Transverse colon (tissue), 4 donors: ENCODE measurements at regions not wholly inside any gene's neighbourhood (a gene's known extent, or its start where the extent isn't known, plus 50 kb on each side); places are given as distances from the start of the nearest gene placed in this dataset.

ENCODE experiments used
- DNase-seq: peaks from one replicate; pipeline ENCODE4 v3.0.0-alpha.2; 2019
- H3K27ac ChIP-seq, 4 donors: fragments of 200-600 bp; sonication (generic); 2 replicates each; pipeline ENCODE4 v1.5.1; 2016 to 2018; ENCODE audit warnings: inconsistent platforms in 4 of 4
- H3K27me3 ChIP-seq: fragments of 200-600 bp; sonication (generic); 2 replicates; pipeline ENCODE4 v1.5.1; 2017; ENCODE audit warnings: inconsistent platforms
- H3K36me3 ChIP-seq, 4 donors: fragments of 200-600 bp; sonication (generic); 2 replicates each; pipeline ENCODE4 v1.5.1; 2017 to 2019; ENCODE audit warnings: inconsistent platforms in 4 of 4
- H3K4me1 ChIP-seq, 4 donors: fragments of 200-600 bp; sonication (generic); 2 replicates each; pipeline ENCODE4 v1.5.1; 2017 to 2020; ENCODE audit warnings: inconsistent platforms in 4 of 4
- H3K4me3 ChIP-seq, 4 donors: fragments of 200-600 bp; sonication (generic); 1 replicate in 1 of 4; 2 replicates in 3 of 4; pipeline versions ENCODE4 v1.5.1 to v1.6.1; 2017 to 2019; ENCODE audit warnings: inconsistent platforms in 4 of 4
- H3K9me3 ChIP-seq, 2 donors: fragments of 200-600 bp; sonication (generic); 2 replicates each; pipeline ENCODE4 v1.5.1; 2017 to 2019; ENCODE audit warnings: inconsistent platforms in 2 of 2
- CTCF ChIP-seq, 5 experiments: fragments of 200-600 bp in 3 of 5; fragments of 450-650 bp in 2 of 5; sonication (generic) in 3 of 5; IDR thresholded peaks; 1 replicate in 2 of 5; 2 replicates in 3 of 5; pipeline ENCODE4 v1.5.1; 2016 to 2017; ENCODE audit warnings: antibody characterized with exemption in 5 of 5, inconsistent platforms in 3 of 5, mild to moderate bottlenecking in 2 of 5, moderate library complexity in 1 of 5
- EP300 ChIP-seq: sonication (generic); formaldehyde crosslinking; IDR thresholded peaks from one replicate; pipeline ENCODE4 v1.6.1; 2017; ENCODE audit warnings: antibody characterized with exemption, low read depth
- POLR2A ChIP-seq: fragments of 450-650 bp; IDR thresholded peaks from one replicate; pipeline ENCODE4 v1.6.1; 2016; ENCODE audit warnings: antibody characterized with exemption, mild to moderate bottlenecking, moderate library complexity
- POLR2AphosphoS5 ChIP-seq, 3 donors: sonication (generic); formaldehyde crosslinking; IDR thresholded peaks; one replicate each; pipeline ENCODE4 v1.6.1; 2016; ENCODE audit warnings: antibody characterized with exemption in 3 of 3
- WGBS, 2 donors: methylation state at CpG; one replicate each; pipeline ENCODE4 v1.1.5; 2018; ENCODE audit warnings: low coverage in 1 of 2; 5-methylcytosine and 5-hydroxymethylcytosine counted together
- in situ Hi-C, 4 donors: fragments of 200-750 bp; cut with MboI; loops; one replicate each; pipeline versions ENCODE4 v1.15.0 to v1.15.1; 2017; ENCODE audit warnings: low sequenced_read_pairs in 3 of 4, low pct_ligation_motif_present in 1 of 4, low pct_unique_long_range_greater_than_20kb in 1 of 4
- intact Hi-C: fragments of 100-400 bp; cut with DNase I; formaldehyde crosslinking; loops from one replicate; pipeline ENCODE4 v1.15.1; 2023; ENCODE audit warnings: low total_unique reads

GRCh38 chr4:32864713-32865351, 2144.7 kb downstream of the PCDH7 start:
- DNase-seq = no peak
- Histone ChIP-seq H3K36me3 (no peaks in the 10 kb centered on the region), H3K27ac (no peak overlapping the region), H3K9me3 (no peaks in the 10 kb centered on the region), H3K4me1 (no peaks in the 10 kb centered on the region), H3K27me3 (no peaks in the 10 kb centered on the region), H3K4me3 (no peak overlapping the region)
- in situ Hi-C loops (no loop called here), intact Hi-C loops (no loop called here)
- WGBS, 2 donors = 72 to 96% methylated on average over 3 of the region's 3 CpGs
- TF ChIP-seq CTCF (IDR thresholded peaks at IDR 0.05) (no peak), POLR2A (no peak), EP300 (no peak), POLR2AphosphoS5 (IDR thresholded peaks at IDR 0.05) (no peak)

DNA sequence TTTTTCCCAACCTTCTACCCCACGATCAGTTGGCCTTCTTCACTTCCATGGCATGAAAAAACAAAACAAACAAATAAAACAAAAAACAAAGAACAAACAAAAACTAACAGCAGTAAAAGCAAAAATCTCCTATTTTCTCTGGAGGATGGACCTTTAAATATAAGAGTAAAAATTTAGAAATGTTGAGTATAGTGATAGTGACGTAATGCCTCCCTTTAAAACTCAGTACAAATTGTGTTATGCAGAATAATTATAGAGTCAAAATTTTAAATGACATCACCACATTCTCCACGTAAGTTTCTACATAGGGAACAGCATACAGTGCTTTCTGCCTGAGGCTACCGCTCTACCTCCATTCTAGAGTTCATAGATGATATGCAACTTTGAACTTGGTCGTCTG, 2156.4 kb downstream of the PCDH7 start:
- Histone ChIP-seq H3K4me1 (no peaks in the 10 kb centered on the region), H3K27me3 (no peaks in the 10 kb centered on the region), H3K4me3 (no peak overlapping the region), H3K27ac (no peak overlapping the region), H3K9me3 (no peaks in the 10 kb centered on the region), H3K36me3 (no peaks in the 10 kb centered on the region)
- no peak for DNase-seq
- in situ Hi-C loops (no loop called here), intact Hi-C loops (no loop called here)
- TF ChIP-seq POLR2AphosphoS5 (IDR thresholded peaks at IDR 0.05) = no peak
- TF ChIP-seq CTCF (IDR thresholded peaks at IDR 0.05) = no peak
- TF ChIP-seq POLR2A = no peak
- TF ChIP-seq EP300 = no peak
- 75 to 86% methylated on average over 4 to 5 of the region's 5 CpGs for WGBS, 2 donors

GRCh38 chr4:32879913-32880312, 2159.7 kb downstream of the PCDH7 start:
- H3K9me3 ChIP-seq = no peaks in the 10 kb centered on the region
- H3K4me1 ChIP-seq = no peaks in the 10 kb centered on the region
- 85 to 100% methylated on average over 1 of the region's 1 CpG for WGBS, 2 donors

DNA sequence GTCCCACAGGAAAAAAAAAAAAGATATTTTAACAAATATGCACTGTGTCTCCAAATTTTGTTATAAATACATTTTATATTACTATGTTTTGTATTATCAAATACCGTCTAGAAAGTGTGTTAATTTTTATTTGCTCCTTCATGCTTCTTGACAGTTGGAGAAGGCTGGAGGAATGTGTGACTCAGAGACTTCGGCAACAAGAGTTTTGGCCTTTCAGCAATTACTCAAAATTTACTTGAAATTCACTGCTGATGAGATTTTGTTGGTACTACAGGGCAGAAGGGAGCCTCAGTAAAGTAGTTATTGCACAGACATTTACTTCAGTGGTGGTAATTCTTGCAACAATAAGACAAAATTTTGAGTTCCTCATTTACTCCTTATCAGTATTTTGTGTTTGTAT, 2164.0 kb downstream of the PCDH7 start:
- Histone ChIP-seq H3K4me3 (no peak overlapping the region), H3K9me3 (no peaks in the 10 kb centered on the region), H3K4me1 (no peaks in the 10 kb centered on the region), H3K27me3 (no peaks in the 10 kb centered on the region), H3K27ac (no peak overlapping the region), H3K36me3 (no peaks in the 10 kb centered on the region)
- TF ChIP-seq POLR2A (no peak), POLR2AphosphoS5 (IDR thresholded peaks at IDR 0.05) (no peak), EP300 (no peak)
- in situ Hi-C loops = no loop called here
- DNase-seq = no peak
- intact Hi-C loops = no loop called here
- WGBS, 2 donors = 56 to 69% methylated on average over 2 of the region's 2 CpGs

More at GRCh38 chr4:32879913-32880312, 2159.7 kb downstream of the PCDH7 start:
- TF ChIP-seq POLR2A (no peak), CTCF (IDR thresholded peaks at IDR 0.05) (no peak), POLR2AphosphoS5 (IDR thresholded peaks at IDR 0.05) (no peak), EP300 (no peak)
- Histone ChIP-seq H3K4me3 (no peak overlapping the region), H3K27me3 (no peaks in the 10 kb centered on the region), H3K36me3 (no peaks in the 10 kb centered on the region), H3K27ac (no peak overlapping the region)
- no peak for DNase-seq
- intact Hi-C loops = no loop called here
- in situ Hi-C loops = no loop called here

DNA sequence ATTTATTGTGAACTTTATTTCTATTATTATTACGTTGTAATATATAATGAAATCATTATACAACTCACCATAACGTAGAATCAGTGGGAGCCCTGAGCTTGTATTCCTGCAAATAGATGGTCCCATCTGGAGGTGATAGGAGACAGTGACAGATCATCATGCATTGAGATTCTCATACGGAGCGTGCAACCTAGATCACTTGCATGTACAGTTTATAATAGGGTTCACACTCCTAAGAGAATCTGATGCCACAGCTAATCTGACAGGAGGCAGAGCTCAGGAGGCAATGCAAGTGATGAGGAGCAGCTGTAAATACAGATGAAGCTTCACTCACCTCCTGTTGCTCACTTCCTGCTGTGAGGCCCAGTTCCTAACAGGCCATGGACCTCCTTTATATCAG, 2170.2 kb downstream of the PCDH7 start:
- no peak for TF ChIP-seq CTCF (IDR thresholded peaks at IDR 0.05)
- TF ChIP-seq POLR2A = no peak
- no peak for TF ChIP-seq POLR2AphosphoS5 (IDR thresholded peaks at IDR 0.05)
- TF ChIP-seq EP300 = no peak
- Histone ChIP-seq H3K27me3 (no peaks in the 10 kb centered on the region), H3K36me3 (no peaks in the 10 kb centered on the region), H3K9me3 (no peaks in the 10 kb centered on the region), H3K4me1 (no peaks in the 10 kb centered on the region), H3K4me3 (no peak overlapping the region), H3K27ac (no peak overlapping the region)
- in situ Hi-C loops (no loop called here), intact Hi-C loops (no loop called here)
- DNase-seq = no peak
- 69 to 77% methylated on average over 3 to 4 of the region's 4 CpGs for WGBS, 2 donors
